ENCODE measurements at regions not wholly inside any gene's neighbourhood (a gene's known extent, or its start where the extent isn't known, plus 50 kb on each side); places are given as distances from the start of the nearest gene placed in this dataset.
A peak's percentile ranks its signal among the peaks of the same experiment; 100 is the strongest.
"Not testable (repeated sequence)": the region's sequence is repeated elsewhere in the genome, so short reads cannot be mapped to it uniquely, and the experiment has no call there.

DNA sequence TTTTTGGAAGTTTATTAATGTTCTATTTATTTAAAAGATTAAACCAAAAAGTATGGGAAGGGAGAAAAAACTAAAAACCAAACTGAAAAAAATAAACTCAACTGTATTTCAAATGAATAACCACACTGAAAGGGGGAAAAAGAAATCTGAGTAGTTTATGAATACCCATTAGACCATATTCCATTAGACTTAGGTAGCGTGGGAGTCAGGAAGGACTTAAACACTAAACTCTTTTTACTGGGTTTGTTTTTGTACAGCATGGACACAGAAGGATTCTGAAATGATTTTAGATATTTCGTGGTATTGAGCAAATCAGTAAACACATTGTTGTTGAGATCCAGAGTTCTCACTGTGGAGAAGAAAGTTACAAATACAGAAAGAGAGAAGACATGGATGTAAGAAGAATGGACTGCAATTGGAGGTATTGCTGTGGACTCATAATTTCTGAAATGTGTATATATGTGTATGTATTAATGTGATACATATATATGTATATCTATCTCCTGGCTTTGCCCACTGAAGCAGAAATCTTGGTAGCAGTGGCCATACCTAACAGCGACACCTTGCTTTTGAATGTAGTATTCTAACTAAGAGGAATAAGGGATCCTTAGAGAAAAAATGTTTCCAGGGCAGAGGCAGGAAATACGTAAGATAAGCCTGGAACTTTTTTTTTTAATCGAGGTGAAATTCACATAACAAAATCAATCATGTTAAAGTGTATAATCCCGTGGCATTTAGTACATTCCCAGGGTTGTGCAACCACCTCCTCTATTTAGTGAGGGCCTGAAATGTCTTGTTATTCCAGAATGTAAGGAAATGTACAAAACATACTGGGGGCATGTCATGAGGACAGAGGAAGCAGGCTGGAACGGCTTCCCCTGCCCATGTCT lies 228.8 kb downstream of the SMARCA2 start:
- no peak for DNase-seq

DNA sequence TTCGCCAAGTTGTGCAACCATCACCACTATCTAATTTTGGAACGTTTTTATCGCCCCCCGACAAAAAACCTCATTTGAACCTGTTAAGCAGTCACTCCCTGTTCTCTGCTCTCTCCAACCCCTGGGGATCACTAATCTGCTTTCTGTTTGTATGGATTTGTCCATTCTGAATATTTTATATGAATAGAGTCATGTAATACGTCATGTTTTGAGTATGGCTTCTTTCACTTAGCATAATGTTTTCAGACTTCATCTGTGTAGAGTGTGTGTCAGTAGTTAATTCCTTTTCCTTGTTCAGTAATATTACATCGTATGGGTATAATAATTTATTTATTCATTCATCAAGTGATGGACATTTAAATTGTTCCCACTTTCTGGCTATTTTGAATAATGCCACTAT lies 232.2 kb downstream of the SMARCA2 start:
- no peak for DNase-seq

DNA sequence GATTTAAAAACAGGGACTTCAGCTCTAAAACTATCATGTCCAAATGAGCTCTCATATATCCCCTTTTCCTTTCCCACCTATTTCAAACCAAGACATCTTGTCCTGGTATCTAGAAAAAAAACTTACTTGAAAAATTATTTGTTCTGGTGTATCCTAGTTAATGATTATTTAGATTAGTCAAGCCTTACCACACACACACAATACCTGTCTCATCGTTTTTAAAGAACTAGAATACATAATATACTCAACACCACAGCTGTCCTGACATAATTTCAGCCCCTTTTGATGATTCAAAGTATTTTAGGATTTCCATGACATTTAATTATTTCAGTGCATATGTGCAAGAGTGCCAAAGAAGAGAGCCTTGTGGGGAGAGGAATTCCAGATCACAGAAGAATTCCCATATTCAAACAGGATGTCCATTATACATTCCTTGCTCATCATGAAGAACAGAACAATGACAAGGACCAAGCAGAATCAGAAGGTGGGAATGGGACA lies 233.7 kb downstream of the SMARCA2 start:
- no peak for DNase-seq

DNA sequence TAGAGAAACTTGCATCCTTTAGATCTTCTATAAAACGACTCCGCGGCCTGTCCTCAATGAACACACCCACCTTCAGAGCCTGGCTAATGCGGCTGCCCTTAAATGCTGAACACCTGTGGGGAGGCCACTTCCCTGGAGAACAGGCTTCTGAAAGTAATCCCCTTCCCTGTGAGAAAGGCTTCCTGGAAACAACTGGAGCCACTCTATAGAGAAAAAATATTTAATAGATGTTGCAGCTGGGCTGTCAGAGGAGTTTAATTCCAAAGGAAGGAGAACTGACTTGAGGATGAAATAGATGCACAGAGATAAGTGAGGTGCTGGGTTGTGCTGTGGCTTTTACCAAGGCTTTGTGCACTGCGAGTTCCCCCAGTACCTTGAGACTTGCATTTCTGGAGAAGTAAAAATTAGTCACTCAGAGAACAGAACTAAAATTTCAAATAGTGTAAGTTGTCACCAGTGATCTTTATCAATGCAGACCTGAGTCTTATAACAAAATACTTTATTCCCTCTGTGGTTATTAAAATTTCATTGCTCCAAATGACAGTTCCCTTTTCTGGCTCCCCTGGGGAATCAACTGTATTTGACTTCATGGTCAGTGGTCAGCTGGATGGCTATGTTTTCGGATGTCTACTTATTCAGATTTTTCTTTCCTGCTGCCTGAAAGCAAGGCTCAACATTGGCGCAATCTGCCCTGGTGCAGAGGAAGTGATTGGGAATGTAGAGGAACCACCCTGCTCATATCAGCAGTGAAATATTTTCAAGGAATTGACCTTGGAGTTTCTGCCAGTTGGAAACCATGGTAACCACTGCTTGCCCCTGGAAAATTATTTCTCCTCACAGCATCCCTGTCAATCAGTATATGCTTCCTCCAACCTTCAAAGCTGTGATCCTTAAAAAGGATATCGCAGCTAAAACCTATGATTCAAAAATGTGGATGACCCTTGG lies 238.8 kb downstream of the SMARCA2 start:
- DNase-seq, result no peak

DNA sequence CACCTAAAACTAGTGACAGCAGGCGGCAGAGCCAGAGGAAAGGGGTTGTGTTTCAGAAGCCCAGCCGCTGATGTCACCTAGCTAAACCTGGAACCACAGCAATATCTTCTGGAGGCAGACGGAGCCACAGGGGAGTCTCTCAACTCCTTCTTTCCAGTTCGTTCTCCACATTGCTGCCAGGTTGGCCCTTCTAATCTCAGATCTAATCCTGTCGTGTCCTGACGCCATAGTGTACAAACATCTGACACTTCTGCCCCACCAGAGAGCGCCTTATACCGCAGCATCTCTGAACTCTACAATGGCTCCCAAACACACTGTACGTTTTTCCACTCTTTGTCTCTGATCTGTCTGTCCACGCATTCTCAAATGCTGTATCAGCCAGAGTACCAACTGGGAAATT lies 240.0 kb downstream of the SMARCA2 start:
- DNase-seq, result no peak

DNA sequence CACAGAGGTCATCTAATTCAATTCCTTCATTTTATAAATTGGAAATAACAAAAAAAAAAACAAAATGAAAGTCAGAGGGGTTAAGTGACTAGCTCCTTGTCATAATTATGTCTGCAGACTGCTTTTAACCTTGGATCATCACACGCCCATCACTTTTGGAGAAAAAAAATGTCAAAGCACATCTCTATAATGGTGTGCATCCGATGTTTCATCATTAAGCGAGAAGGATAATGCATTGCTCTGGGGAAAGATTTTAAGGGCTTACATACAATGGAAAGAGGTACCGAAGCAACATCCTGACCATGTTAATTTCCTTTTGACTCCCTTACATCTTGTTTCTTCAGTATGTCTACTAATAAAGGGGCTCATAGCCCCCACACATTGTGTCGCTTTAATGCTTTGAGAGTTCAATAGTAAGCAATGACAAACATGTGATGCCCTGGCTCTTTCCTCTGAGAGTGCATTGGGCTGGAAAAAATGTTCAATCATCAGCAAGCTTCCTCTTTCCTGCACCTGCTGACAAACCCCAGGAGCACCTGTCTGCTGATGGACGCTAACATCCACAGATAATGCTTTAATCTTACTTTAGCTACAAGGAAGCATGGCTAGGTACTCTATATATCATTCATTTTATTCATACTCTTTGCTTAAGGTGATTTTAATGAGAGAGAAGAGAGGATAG lies 242.2 kb downstream of the SMARCA2 start:
- no peak for DNase-seq

DNA sequence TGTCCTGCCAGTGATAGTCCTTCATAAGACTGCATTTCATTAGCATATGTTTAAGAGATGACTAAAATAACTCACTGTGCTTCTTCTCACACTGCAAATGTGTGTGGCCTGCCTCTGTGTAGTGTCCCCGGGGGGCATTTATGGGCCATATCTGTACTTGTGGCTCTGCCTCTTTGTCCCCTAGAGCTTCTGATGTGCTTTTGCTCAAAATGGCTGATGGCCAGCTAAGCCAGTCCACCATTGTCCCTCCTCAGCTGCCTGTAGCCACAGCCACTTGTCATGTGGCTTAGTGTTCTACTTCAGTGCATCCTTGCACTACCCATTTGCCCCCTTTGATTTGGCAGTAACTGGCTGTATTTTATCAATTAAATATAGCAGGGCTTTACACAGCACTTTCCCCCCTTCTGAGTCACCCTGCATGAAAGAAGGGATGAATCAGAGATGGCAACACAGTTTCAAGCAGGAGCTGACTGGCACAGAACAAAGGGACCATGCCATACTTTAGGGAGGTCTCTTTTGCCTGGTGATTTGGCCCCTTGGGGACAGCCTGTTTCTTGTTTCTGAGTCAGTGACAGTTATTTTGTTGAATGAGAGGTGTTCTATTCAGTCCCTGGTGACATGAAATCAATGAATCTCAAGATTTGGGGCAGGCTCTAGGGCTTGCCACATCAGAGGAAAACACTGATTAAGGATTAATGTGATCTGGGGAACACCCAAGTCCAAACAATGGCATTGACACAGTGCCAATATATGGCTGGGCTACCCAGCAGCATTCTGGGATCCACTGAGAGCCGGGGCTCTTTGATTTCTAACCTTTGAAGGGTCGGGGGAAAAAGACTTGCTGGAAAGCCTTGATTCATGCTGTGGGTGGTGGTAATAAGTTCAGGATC lies 245.5 kb downstream of the SMARCA2 start:
- DNase-seq, result peak in 5 of 56 donors; percentile 1 to 54 (median 28)

DNA sequence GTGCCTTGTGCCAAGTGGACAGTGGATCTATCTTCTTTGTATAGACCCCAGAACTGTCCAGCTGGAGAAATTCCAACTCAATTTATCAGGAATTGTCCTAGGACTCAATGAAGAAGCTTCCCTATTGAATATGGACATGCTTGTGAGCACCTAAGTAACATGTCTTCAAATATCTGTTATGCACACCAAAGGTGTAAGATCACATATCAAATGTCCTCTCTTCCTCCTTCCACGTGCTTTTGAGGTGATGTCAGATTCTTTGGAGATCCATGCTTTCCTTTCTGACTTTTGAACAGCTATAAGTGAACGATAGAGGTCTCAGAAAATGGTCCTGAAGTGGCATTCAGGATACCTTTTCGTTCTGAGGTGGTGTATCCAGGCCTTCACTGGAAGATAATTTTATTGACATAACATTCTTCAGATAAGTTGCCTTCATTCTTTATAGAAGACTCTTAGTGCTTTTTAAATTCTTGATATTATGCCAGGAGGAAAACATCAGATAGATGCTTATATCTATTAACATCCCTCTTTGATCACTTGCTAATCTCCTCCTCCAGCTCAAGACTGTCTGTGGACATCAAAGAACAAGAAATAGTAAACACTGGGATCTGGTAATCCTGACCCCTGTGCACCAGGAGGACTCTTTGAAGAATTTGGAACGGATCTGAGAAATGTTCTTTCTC lies 246.4 kb downstream of the SMARCA2 start:
- DNase-seq, result no peak

DNA sequence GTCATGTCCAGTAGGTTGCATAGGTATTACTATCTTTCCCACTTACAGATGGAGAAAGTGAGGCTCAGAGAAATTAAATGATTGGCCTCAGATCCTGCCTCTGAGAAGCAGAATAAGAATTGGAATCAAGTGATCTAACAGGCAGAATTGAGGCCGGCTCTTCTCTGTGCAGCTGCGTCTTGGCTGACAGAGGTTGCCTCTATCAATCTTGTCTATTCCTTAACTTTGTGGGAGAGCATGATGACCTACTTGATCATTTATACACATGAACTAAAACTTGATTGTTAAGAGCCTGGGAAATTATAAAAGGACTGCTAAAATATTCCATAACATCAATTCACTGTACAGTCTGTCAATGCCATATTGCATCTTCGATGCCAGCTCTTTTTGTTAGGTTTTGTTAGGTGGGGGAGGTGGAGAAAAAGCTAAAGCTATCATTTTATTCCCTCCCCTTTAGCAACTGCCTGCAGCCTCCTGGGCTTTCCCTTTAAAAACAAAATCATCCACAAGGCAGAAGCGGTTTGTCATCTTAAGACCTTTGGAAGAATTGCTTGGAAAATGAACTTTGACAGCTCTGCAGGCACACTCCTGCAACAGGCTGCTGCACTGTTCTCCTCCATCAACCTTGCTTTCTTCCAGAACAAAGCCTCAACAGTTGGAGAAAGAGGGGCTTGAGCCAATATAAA lies 247.4 kb downstream of the SMARCA2 start:
- no peak for DNase-seq

DNA sequence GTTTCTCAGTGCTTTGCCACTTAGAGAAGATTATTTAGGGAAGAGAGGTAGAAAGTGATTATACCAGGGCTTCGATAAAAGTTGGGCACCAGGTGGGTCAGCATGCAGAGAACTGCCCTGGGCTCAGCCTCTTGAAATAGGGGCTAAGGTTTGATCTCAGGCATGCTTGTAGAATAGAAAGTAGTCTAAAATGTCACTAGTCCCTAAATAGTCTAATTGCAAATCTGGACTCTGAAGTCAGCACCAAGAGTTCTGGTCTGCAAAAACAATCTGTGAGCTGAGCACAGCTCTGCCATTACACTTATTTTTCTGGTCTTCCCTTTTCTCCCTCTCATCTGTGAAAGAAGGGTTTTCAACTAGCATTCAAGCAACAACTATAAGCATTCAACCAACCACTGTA lies 248.0 kb downstream of the SMARCA2 start:
- no peak for DNase-seq

DNA sequence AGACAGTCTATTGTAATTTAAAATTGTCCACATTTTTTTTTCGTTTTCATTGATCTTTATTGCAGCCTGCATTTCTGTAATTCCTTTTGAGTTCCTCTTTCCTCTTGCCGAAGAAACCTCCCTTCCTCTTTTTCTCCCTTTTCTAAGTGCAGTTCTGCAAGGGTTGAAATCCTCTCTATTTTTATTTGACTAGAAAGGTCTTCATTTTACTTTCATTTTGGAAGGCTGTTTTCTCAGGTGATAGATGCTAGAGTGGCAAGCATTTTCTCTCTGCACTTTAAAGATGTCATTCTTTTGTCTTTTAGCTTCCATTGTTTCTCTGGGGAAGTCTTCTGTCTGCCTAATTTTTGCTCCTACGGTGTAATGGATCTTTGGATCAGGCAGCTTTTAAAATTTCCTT lies 248.5 kb downstream of the SMARCA2 start:
- DNase-seq, result no peak

DNA sequence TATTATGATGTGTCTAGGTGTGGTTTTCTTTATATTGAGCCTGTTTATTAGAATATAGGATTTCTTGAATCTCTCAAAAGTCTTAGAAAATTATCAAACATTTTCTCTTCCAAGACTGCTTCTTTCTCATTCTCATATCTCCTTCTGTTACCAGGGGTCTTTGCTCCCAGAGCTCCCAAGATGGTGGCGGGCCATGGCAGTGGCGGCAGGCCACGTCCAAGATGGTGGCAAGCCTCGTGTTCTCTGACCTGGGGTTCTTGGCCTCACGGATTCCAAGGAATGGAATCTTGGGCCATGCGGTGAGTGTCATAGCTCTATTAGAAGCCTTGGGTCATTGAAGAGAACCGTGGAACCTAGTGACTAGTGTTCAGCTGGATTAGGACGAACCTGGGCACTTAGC lies 248.9 kb downstream of the SMARCA2 start:
- DNase-seq, result no peak

DNA sequence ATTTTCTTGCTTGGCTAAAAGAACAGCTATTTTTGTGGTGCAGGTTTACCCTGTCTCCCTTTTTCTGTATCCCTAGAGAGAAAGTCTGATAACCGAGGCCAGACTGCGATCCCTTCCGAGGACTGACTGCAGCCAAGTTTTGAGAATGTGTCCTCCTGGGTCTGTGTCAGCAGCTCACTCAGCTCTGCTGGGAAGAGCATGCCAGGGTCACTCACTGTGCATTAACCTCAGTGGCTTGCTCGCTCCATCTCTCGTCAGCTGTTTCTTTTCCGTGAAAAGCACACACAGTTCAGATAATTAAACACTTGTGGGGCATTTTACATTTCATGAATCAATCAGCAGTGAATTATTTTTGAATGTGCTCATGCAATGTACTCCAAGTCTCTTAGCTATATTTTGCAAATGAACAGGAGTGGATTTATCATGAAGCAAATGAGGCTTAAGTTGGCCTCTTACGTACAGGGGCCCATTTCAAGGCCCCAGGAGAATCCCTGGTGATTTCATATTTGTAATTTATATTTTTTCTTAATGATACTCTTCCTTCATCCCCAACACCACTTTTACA lies 252.1 kb downstream of the SMARCA2 start:
- no peak for DNase-seq

DNA sequence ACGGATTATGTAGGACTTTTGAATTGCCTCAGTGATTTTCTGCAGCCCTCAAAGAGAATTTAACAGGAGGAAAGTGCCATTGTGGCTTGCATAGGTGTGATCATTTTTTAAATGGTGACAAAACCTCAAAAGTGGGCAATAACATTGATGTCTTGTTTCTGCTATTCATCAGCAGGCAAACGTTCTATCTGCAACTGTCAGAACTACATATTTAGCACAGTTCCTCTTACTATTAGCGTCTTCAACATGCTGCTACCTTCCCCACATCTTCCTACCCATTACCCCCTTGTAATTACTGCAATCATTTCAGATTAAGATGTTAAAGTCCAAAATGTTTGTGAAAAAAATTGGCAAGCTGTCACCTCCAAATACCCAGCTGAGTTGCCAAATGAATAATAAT lies 254.6 kb downstream of the SMARCA2 start:
- DNase-seq, result no peak

DNA sequence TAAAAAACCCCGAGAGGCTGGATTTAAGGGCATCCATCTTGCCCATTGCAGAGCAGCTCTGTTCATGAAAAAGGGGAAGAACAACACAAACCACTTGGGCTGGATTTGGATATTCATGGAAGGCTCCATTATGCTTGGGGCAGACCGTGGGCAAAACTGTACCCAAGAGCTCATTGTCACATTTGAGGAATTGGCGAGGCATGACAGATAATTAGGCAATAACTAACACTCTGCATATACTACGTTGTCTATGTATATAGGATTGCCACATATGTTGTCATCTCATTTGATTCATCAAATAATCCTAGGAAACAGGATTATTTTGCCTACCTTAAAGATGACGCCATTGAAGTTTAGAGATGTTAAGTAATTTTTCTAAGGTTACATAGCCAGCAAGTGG lies 255.4 kb downstream of the SMARCA2 start:
- DNase-seq, result no peak

DNA sequence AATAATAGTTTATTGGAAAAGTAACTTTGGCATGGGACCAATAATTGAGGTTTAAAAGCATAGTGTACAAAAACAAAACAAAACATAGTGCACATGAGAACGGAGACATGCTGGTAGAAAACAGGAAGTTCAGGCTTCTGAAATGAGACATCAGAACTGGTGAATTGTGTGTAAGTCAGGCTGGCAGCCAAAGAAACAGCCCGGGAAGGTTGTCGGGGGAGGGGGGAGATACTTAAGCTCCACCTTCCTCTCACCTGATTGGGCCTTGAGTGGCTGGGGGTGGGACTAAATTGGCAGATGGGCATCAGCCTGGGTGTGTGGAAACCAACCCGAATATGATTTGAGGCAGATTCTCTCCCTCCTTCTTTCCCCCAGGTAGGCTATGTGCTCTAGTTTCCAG lies 256.3 kb downstream of the SMARCA2 start:
- DNase-seq, result peak in 4 of 56 donors; percentile 6 to 14 (median 10)

DNA sequence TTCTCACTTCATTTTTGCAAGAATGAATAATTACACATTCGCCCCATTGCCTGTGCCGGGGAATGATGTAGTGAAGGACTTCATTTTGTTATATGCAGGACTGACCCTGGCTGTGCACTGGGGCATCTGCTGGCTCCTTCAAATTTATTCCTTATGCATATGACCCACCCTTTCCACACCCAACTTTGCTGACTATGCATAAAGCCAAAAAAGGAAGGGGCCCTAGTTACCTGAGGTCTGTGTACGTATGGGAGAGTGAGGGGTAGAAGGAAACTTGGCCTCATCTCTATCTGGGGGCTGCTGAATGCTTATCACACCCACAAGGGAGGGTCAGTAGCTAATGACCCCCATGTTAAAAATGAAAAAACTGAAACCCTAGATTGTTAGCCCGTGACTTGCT lies 259.6 kb downstream of the SMARCA2 start:
- DNase-seq, result no peak

DNA sequence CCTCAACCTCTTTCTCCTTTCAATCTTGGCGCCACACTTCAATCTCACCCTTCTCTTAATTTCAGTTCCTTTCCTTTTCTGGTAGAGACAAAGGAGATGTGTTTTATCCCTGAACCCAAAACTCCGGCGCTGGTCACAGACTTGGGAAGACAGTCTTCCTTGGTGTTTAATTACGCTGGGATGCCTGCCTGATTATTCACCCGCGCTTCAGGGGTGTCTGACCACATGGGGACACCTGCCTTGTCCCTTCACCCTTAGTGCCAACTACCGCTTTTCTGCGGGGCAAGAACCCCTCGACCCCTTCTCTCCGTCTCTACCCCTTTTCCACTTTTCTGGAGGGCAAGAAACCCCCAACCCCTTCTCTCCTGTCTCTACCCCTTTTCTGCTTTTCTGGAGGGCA lies 261.1 kb downstream of the SMARCA2 start:
- DNase-seq, result no peak

DNA sequence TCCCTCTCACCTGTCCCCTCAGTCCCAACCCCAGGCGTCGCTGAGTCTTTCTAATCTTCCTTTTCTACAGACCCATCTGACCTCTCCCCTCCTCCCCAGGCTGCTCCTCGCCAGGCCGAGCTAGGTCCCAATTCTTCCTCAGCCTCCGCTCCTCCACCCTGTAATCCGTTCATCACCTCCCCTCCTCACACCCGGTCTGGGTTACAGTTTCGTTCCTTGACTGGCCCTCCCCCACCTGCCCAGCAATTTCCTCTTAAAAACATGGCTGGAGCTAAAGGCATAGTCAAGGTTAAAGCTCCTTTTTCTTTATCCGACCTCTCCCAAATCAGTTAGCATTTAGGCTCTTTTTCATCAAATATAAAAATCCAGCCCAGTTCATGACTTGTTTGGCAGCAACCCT lies 262.0 kb downstream of the SMARCA2 start:
- DNase-seq, result not testable (repeated sequence)
